ENCODE measurements at regions not wholly inside any gene's neighbourhood (a gene's known extent, or its start where the extent isn't known, plus 50 kb on each side); places are given as distances from the start of the nearest gene placed in this dataset.

DNA sequence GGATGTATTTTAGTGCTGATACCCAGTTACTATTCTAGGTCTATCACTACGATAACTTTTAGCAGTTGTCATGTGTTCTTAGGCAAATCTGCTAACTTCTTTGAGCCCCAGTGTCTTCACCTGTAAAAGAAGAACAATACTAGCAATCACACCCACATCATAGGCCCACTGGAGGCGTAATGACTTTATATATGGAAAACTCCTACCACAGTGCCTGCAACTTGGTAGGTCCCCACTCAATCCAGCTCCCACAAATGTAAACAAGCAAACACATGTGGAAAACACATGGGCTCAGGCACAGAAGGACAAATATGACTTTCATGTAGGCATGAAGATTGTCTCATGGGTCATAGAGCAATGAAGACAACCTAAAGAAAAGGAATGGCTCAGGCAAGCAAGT, 115.8 kb downstream of the TBX19 start:
- H3K79me2 ChIP-seq (ENCODE audit: low read length): no peaks in the 10 kb centered on the region
- H2AFZ ChIP-seq (ENCODE audit: low read depth, low read length): no peak overlapping the region
- no peak overlapping the region for H3K27ac ChIP-seq (ENCODE audit: low read length)
- no peaks in the 10 kb centered on the region for H3K36me3 ChIP-seq (replicated peaks; ENCODE audit: low read depth, low read length)
- H3K4me2 ChIP-seq (ENCODE audit: low read length): no peak overlapping the region
- TF ChIP-seq, protein P1, sequence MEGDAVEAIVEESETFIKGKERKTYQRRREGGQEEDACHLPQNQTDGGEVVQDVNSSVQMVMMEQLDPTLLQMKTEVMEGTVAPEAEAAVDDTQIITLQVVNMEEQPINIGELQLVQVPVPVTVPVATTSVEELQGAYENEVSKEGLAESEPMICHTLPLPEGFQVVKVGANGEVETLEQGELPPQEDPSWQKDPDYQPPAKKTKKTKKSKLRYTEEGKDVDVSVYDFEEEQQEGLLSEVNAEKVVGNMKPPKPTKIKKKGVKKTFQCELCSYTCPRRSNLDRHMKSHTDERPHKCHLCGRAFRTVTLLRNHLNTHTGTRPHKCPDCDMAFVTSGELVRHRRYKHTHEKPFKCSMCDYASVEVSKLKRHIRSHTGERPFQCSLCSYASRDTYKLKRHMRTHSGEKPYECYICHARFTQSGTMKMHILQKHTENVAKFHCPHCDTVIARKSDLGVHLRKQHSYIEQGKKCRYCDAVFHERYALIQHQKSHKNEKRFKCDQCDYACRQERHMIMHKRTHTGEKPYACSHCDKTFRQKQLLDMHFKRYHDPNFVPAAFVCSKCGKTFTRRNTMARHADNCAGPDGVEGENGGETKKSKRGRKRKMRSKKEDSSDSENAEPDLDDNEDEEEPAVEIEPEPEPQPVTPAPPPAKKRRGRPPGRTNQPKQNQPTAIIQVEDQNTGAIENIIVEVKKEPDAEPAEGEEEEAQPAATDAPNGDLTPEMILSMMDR (IDR thresholded peaks at IDR 0.05; ENCODE audit: low read depth, low read length): no peak
- TF ChIP-seq EZH2phosphoT487 (IDR thresholded peaks at IDR 0.05; ENCODE audit: low read depth): no peak
- 0 out of 2 replicates have a peak, but pooled peaks cover 2% of the 10 kb centered on the region for H3K4me1 ChIP-seq (ENCODE audit: low read length)
- H3K9me3 ChIP-seq (ENCODE audit: insufficient read depth, low read length): no peaks in the 10 kb centered on the region
- H3K9ac ChIP-seq (ENCODE audit: low read length): no peak overlapping the region
- H3K27me3 ChIP-seq (ENCODE audit: low read depth, low read length): peaks cover 32% of the 10 kb centered on the region
- H4K20me1 ChIP-seq (ENCODE audit: insufficient read depth, low read length): no peaks in the 10 kb centered on the region
- no peak overlapping the region for H3K4me3 ChIP-seq (ENCODE audit: low read length)

DNA sequence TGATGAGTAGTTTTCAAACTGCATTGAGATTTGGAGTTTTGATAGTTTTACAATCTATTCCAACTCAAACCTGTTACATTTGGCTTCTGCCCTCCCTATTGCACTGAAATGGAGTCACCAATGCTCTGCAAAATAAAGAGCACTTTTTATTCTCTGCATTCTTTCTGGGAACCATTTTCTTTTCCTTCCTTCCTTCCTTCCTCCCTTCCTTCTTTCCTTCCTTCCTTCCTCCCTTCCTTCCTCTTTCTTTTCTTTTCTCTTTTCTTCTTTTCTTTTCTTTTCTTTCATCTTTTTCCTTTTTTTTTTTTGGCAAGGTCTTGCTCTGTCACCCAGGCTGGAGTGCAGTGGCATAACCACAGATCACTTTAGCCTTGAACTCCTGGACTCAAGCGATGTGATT, 114.2 kb downstream of the TBX19 start:
- H3K4me3 ChIP-seq (ENCODE audit: low read length): no peak overlapping the region
- no peak overlapping the region for H3K9ac ChIP-seq (ENCODE audit: low read length)
- H3K4me1 ChIP-seq (ENCODE audit: low read length): 0 out of 2 replicates have a peak, but pooled peaks cover 2% of the 10 kb centered on the region

DNA sequence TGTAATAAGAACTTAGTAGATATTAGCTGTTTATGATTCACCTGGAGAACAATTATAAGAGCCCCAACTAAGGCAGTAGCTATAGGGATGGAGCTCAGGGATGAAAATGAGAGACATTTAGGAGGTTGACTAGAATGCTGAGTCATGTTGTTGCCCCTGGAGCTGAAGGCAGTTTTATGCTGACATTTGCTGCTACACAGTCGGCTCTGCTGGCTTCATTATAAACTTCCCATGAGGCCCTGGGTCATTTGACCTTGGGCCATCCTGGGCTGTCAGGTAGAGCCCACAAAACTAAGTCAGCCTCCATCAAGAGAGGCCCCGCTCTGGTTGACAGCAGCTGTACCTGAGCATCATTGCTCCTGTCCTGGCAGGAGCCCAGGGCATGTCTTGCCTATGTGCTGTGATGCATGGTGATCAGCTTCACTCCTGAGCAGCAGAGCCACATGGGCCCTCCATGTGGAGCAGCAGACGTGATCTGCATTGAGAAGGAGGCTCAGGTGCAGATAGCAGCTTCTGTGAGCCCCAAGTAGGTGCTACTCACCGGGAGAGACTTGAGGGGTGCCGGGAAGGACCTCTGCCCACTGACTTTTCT, 112.4 kb downstream of the TBX19 start:
- H3K4me2 ChIP-seq (ENCODE audit: low read length): no peak overlapping the region
- no peak overlapping the region for H3K4me3 ChIP-seq (ENCODE audit: low read length)
- no peak overlapping the region for H3K27ac ChIP-seq (ENCODE audit: low read length)
- no peak overlapping the region for H2AFZ ChIP-seq (ENCODE audit: low read depth, low read length)
- H3K9ac ChIP-seq (ENCODE audit: low read length): no peak overlapping the region
- H3K79me2 ChIP-seq (ENCODE audit: low read length): no peaks in the 10 kb centered on the region
- H3K36me3 ChIP-seq (replicated peaks; ENCODE audit: low read depth, low read length): no peaks in the 10 kb centered on the region
- no peaks in the 10 kb centered on the region for H4K20me1 ChIP-seq (ENCODE audit: insufficient read depth, low read length)
- TF ChIP-seq, protein P1 (IDR thresholded peaks at IDR 0.05; ENCODE audit: low read depth, low read length): no peak
- TF ChIP-seq EZH2phosphoT487 (IDR thresholded peaks at IDR 0.05; ENCODE audit: low read depth): no peak
- no peaks in the 10 kb centered on the region for H3K4me1 ChIP-seq (ENCODE audit: low read length)
- H3K27me3 ChIP-seq (ENCODE audit: low read depth, low read length): peaks cover 19% of the 10 kb centered on the region
- H3K9me3 ChIP-seq (ENCODE audit: insufficient read depth, low read length): no peaks in the 10 kb centered on the region

More for the DNA sequence above, 114.2 kb downstream of the TBX19 start:
- no peak overlapping the region for H3K27ac ChIP-seq (ENCODE audit: low read length)
- no peak overlapping the region for H2AFZ ChIP-seq (ENCODE audit: low read depth, low read length)
- no peaks in the 10 kb centered on the region for H3K36me3 ChIP-seq (replicated peaks; ENCODE audit: low read depth, low read length)
- no peaks in the 10 kb centered on the region for H3K9me3 ChIP-seq (ENCODE audit: insufficient read depth, low read length)
- no peaks in the 10 kb centered on the region for H3K79me2 ChIP-seq (ENCODE audit: low read length)
- peaks cover 20% of the 10 kb centered on the region for H3K27me3 ChIP-seq (ENCODE audit: low read depth, low read length)
- TF ChIP-seq EZH2phosphoT487 (IDR thresholded peaks at IDR 0.05; ENCODE audit: low read depth): no peak
- TF ChIP-seq, protein P1 (IDR thresholded peaks at IDR 0.05; ENCODE audit: low read depth, low read length): no peak
- H4K20me1 ChIP-seq (ENCODE audit: insufficient read depth, low read length): no peaks in the 10 kb centered on the region
- H3K4me2 ChIP-seq (ENCODE audit: low read length): no peak overlapping the region

DNA sequence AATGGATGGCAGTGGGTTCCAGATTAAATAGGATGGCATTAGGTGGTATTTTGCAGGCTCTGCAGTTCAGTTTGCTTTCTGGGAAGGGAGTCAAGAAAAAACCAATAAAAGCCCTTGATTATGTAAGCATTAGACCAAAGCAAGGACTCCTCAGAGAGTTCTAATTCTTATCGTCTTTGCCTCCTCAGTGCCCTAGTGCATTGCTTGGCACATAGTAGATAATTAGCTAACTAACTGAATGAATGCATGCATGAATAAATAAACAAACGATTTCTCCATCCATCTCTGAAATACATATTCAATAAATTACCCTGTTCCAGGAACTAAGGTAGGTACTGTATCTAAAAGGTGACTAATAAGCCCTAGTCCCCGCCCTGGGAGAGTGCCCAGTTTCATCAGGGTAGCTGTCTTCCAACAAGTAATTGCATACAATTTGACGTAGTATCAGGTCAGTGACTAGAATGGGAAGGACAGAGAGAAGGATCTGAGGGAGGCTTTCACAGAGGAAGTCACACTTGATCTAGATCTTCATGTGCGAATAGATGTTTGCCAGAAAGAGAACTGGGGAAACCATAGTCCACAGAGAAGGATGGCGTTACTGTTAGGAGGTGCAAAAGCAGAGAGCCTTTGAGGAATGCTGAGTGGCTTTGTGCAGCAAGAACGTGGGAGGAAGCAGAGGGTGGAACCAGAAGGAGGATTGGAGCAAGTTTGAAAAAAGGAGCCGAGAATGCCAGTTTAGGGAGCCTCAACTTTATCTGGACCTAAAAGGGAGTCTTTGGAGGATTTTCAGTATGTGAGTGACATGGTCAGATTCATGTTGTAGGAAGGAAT, 111.4 kb downstream of the TBX19 start:
- H3K4me3 ChIP-seq (ENCODE audit: low read length): no peak overlapping the region
- H3K27ac ChIP-seq (ENCODE audit: low read length): no peak overlapping the region
- H4K20me1 ChIP-seq (ENCODE audit: insufficient read depth, low read length): no peaks in the 10 kb centered on the region
- H3K9ac ChIP-seq (ENCODE audit: low read length): no peak overlapping the region
- H3K27me3 ChIP-seq (ENCODE audit: low read depth, low read length): peaks cover 16% of the 10 kb centered on the region
- no peaks in the 10 kb centered on the region for H3K79me2 ChIP-seq (ENCODE audit: low read length)
- H3K9me3 ChIP-seq (ENCODE audit: insufficient read depth, low read length): no peaks in the 10 kb centered on the region
- no peaks in the 10 kb centered on the region for H3K4me1 ChIP-seq (ENCODE audit: low read length)
- TF ChIP-seq EZH2phosphoT487 (IDR thresholded peaks at IDR 0.05; ENCODE audit: low read depth): no peak
- TF ChIP-seq, protein P1 (IDR thresholded peaks at IDR 0.05; ENCODE audit: low read depth, low read length): no peak
- no peaks in the 10 kb centered on the region for H3K36me3 ChIP-seq (replicated peaks; ENCODE audit: low read depth, low read length)
- H2AFZ ChIP-seq (ENCODE audit: low read depth, low read length): no peak overlapping the region
- no peak overlapping the region for H3K4me2 ChIP-seq (ENCODE audit: low read length)
